Kidney (tissue), 13 donors: ENCODE measurements at regions not wholly inside any gene's neighbourhood (a gene's known extent, or its start where the extent isn't known, plus 50 kb on each side); places are given as distances from the start of the nearest gene placed in this dataset.
"Not testable (repeated sequence)": the region's sequence is repeated elsewhere in the genome, so short reads cannot be mapped to it uniquely, and the experiment has no call there.

Experiments used
- DNase-seq, 5 donors: peaks; one replicate each; pipeline ENCODE4 v3.0.0-alpha.2; 2013 to 2020
- FAIRE-seq: peaks from 2 replicates; lab custom pipeline; 2012; peaks lifted over from hg19 to GRCh38; lab: Jason Lieb, UNC
- H3K27ac ChIP-seq, 2 donors: one replicate each; pipeline ENCODE4 v1.7.0; 2013; ENCODE audit warnings: low read depth in 2 of 2, low read length in 2 of 2, inconsistent platforms in 1 of 2
- H3K27me3 ChIP-seq: one replicate; pipeline ENCODE4 v1.7.1; 2013; ENCODE audit warnings: low read length, inconsistent platforms; ENCODE audit not compliant: control insufficient read depth, insufficient read depth
- H3K36me3 ChIP-seq, 3 donors: one replicate each; pipeline versions ENCODE4 v1.7.0 to v1.7.1; 2013; ENCODE audit warnings: low read length in 3 of 3, control low read depth in 1 of 3, inconsistent platforms in 1 of 3; ENCODE audit not compliant: insufficient read depth in 3 of 3, control insufficient read depth in 2 of 3
- H3K4me1 ChIP-seq, 3 donors: one replicate each; pipeline versions ENCODE4 v1.7.0 to v1.7.1; 2013; ENCODE audit warnings: low read length in 3 of 3, inconsistent platforms in 1 of 3, low read depth in 1 of 3; ENCODE audit not compliant: control insufficient read depth in 2 of 3, insufficient read depth in 2 of 3
- H3K4me3 ChIP-seq, 3 donors: one replicate each; pipeline versions ENCODE4 v1.7.0 to v1.8.1; 2013; ENCODE audit warnings: low read length in 3 of 3, control low read depth in 1 of 3, inconsistent platforms in 1 of 3
- H3K9ac ChIP-seq, 3 donors: one replicate each; pipeline versions ENCODE4 v1.7.0 to v1.7.1; 2013; ENCODE audit warnings: low read length in 3 of 3, control low read depth in 1 of 3, inconsistent platforms in 1 of 3
- H3K9me3 ChIP-seq, 3 donors: one replicate each; pipeline versions ENCODE4 v1.7.0 to v1.7.1; 2013; ENCODE audit warnings: low read length in 3 of 3, control low read depth in 1 of 3, inconsistent platforms in 1 of 3; ENCODE audit not compliant: control insufficient read depth in 2 of 3, insufficient read depth in 1 of 3
- intact Hi-C: fragments of 100-400 bp; cut with DNase I; formaldehyde crosslinking; loops from one replicate; pipeline ENCODE4 v1.11.1; 2022
- TF ChIP-seq, protein P1 (sequence below): IDR thresholded peaks from 3 replicates; pipeline ENCODE4 v1.5.1; 2012; ENCODE audit warnings: mild to moderate bottlenecking, moderate library complexity, borderline replicate concordance; ENCODE audit not compliant: insufficient read depth; ENCODE audit errors: extremely low read depth
- donor health status: control.
- donor health status: control.
- donor health status: control.
- donor health status: control.
- donor health status: control.
- donor health status: DM: yes; HTN: yes; CAD: no.
- donor health status: Normal renal cell carcinoma (clear cell type).

- intact Hi-C loops: no loop called here
- H3K9ac ChIP-seq: no peak overlapping the region
These were observed 111.7 kb upstream of the CDK13 start for GRCh38 chr7:39838326-39838725.

DNA sequence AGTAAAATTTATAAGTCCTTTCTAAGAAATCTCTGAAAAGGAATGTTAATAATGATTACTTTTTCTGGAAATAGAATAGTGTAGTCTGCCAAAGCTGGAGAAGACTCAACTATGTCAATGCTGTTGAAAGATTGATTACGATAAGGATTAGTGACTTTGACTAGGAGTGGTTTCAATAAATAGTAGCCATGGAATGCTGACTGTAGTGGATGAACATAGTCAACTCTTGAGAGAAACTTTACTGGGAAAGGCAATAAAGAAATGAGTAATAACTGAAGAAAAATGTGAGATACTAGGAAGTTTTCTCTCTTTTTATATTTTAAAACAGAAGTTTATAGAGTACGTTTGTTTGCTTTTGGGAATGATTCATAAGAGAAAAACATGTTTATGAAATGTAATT lies 105.0 kb upstream of the CDK13 start:
- TF ChIP-seq, protein P1, sequence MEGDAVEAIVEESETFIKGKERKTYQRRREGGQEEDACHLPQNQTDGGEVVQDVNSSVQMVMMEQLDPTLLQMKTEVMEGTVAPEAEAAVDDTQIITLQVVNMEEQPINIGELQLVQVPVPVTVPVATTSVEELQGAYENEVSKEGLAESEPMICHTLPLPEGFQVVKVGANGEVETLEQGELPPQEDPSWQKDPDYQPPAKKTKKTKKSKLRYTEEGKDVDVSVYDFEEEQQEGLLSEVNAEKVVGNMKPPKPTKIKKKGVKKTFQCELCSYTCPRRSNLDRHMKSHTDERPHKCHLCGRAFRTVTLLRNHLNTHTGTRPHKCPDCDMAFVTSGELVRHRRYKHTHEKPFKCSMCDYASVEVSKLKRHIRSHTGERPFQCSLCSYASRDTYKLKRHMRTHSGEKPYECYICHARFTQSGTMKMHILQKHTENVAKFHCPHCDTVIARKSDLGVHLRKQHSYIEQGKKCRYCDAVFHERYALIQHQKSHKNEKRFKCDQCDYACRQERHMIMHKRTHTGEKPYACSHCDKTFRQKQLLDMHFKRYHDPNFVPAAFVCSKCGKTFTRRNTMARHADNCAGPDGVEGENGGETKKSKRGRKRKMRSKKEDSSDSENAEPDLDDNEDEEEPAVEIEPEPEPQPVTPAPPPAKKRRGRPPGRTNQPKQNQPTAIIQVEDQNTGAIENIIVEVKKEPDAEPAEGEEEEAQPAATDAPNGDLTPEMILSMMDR: no peak
- no peak overlapping the region for H3K27ac ChIP-seq
- H3K9me3 ChIP-seq: no peaks in the 10 kb centered on the region
- no peak overlapping the region for H3K4me3 ChIP-seq
- H3K9ac ChIP-seq: no peak overlapping the region
- FAIRE-seq: no peak
- DNase-seq: no peak
- H3K4me1 ChIP-seq: no peaks in the 10 kb centered on the region
- intact Hi-C loops: no loop called here
- no peaks in the 10 kb centered on the region for H3K27me3 ChIP-seq
- H3K36me3 ChIP-seq: no peaks in the 10 kb centered on the region

More at GRCh38 chr7:39838326-39838725, 111.7 kb upstream of the CDK13 start:
- no peaks in the 10 kb centered on the region for H3K9me3 ChIP-seq
- no peaks in the 10 kb centered on the region for H3K36me3 ChIP-seq
- H3K4me1 ChIP-seq: no peaks in the 10 kb centered on the region
- TF ChIP-seq, protein P1: no peak
- H3K4me3 ChIP-seq: no peak overlapping the region
- DNase-seq (peak in 3 of 5 donors; percentile 44 to 77 (median 58)), FAIRE-seq (no peak)
- H3K27me3 ChIP-seq: peaks cover 2% of the 10 kb centered on the region
- H3K27ac ChIP-seq: no peak overlapping the region

DNA sequence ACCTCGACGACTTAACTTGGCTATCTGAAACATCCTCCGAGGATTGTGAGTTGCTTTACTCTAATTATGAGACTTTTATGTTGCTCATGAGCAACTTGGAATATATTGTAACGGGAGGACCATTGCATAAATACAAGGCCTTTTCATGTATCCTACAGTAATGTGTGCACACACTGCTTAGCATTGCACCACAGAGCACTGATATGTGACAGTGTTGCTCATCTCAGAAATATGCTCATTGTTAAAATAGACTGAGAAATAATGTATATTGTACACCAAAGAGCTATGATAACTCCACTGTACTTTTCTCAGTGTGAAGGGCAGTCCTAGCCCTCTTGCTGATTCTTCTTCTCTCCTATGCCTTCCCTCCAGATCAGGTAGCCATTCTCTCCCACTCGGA lies 102.8 kb upstream of the CDK13 start:
- Histone ChIP-seq H3K27me3 (no peaks in the 10 kb centered on the region), H3K9me3 (no peaks in the 10 kb centered on the region), H3K9ac (no peak overlapping the region), H3K4me1 (no peaks in the 10 kb centered on the region), H3K27ac (no peak overlapping the region), H3K36me3 (no peaks in the 10 kb centered on the region), H3K4me3 (no peak overlapping the region)
- no peak for FAIRE-seq
- DNase-seq: no peak
- intact Hi-C loops: no loop called here
- TF ChIP-seq, protein P1: no peak

- Histone ChIP-seq H3K4me1 (no peaks in the 10 kb centered on the region), H3K27ac (no peak overlapping the region), H3K9ac (no peak overlapping the region), H3K4me3 (no peak overlapping the region), H3K9me3 (no peaks in the 10 kb centered on the region), H3K27me3 (no peaks in the 10 kb centered on the region), H3K36me3 (no peaks in the 10 kb centered on the region)
- intact Hi-C loops: no loop called here
- no peak for DNase-seq
- TF ChIP-seq, protein P1: no peak
- FAIRE-seq: no peak
These were observed 98.5 kb upstream of the CDK13 start for GRCh38 chr7:39851466-39852045.

DNA sequence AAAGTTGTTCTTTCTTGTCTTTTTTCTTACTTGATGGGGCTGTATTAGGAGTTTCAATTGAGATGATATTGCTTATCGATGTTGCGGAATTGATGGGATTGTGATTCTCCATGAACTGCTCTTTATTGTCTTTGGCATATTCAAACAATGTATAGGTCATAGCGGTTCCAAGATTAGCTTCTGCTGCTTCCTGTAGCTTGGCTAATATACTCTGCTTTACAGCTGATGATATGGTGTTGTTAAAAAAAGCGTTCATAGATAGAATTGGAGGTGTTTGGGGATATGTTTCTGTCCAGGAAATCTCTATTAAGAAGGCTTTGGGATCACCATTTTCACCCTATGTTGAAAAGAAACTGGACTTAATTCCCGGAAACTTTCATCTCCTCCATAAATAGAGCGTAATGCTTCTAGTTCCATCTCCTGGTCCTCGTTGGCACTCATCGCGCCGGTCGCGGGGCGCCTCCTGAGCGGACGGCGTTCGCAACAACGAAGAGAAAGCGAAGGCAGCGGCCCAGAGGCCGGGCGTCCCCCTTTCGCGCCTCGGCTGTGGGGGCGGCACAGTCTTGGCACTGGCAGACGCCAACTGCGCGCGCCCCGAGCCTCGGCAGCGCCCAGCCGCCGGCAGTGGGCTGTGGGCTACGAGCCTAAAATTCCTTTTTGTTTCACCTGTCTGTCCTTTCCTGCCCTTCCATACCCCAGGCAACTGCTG lies 95.3 kb upstream of the CDK13 start:
- FAIRE-seq, H3K27ac ChIP-seq, intact Hi-C loops, DNase-seq, H3K9me3 ChIP-seq, H3K4me1 ChIP-seq, H3K36me3 ChIP-seq, H3K9ac ChIP-seq, H3K27me3 ChIP-seq: not testable (repeated sequence)
- peak overlapping the region in 2 of 3 donors; percentile 39 to 55 for H3K4me3 ChIP-seq
